ENCODE measurements at regions not wholly inside any gene's neighbourhood (a gene's known extent, or its start where the extent isn't known, plus 50 kb on each side); places are given as distances from the start of the nearest gene placed in this dataset.
"Not testable (repeated sequence)": the region's sequence is repeated elsewhere in the genome, so short reads cannot be mapped to it uniquely, and the experiment has no call there.

GRCh38 chr2:187617120-187617519 is 62.9 kb upstream of the TFPI start:
- Histone ChIP-seq H3K4me3 (no peak overlapping the region), H3K9me3 (no peaks in the 10 kb centered on the region), H3K27me3 (no peaks in the 10 kb centered on the region), H3K27ac (no peak overlapping the region), H3K36me3 (no peaks in the 10 kb centered on the region), H3K4me1 (no peaks in the 10 kb centered on the region)
- WGBS, 5 donors, result 83 to 93% (median 90%) methylated on average over 3 of the region's 3 CpGs
- TF ChIP-seq POLR2AphosphoS5 (IDR thresholded peaks at IDR 0.05), result no peak
- no peak for DNase-seq
- intact Hi-C loops (cut with DNase I; ENCODE audit: low total_unique reads), result no loop called here

- no peaks in the 10 kb centered on the region for H3K27me3 ChIP-seq
- no peak overlapping the region for H3K27ac ChIP-seq
- no peak overlapping the region for H3K4me3 ChIP-seq
- no peaks in the 10 kb centered on the region for H3K4me1 ChIP-seq
- intact Hi-C loops (cut with DNase I; ENCODE audit: low total_unique reads), result no loop called here
- TF ChIP-seq EP300 (IDR thresholded peaks at IDR 0.05) (no peak), CTCF (IDR thresholded peaks at IDR 0.05) (no peak), POLR2AphosphoS5 (IDR thresholded peaks at IDR 0.05) (no peak), POLR2A (IDR thresholded peaks at IDR 0.05) (no peak)
- no peaks in the 10 kb centered on the region for H3K36me3 ChIP-seq
- no peak for DNase-seq
- H3K9me3 ChIP-seq, result no peaks in the 10 kb centered on the region
These were observed 63.7 kb upstream of the TFPI start for GRCh38 chr2:187617905-187618304.

GRCh38 chr2:187618813-187619212 is 64.6 kb upstream of the TFPI start:
- intact Hi-C loops (cut with DNase I; ENCODE audit: low total_unique reads), result no loop called here
- Histone ChIP-seq H3K27me3 (no peaks in the 10 kb centered on the region), H3K36me3 (no peaks in the 10 kb centered on the region), H3K9me3 (no peaks in the 10 kb centered on the region), H3K27ac (no peak overlapping the region), H3K4me3 (no peak overlapping the region), H3K4me1 (no peaks in the 10 kb centered on the region)
- TF ChIP-seq CTCF (IDR thresholded peaks at IDR 0.05) (no peak), POLR2AphosphoS5 (IDR thresholded peaks at IDR 0.05) (no peak)
- WGBS, 5 donors, result 47 to 69% (median 65%) methylated on average over 2 of the region's 2 CpGs
- DNase-seq, result no peak

- intact Hi-C loops (cut with DNase I; ENCODE audit: low total_unique reads), result no loop called here
- WGBS, 5 donors, result 72 to 82% (median 75%) methylated on average over 3 of the region's 3 CpGs
These were observed 72.9 kb upstream of the TFPI start for GRCh38 chr2:187627153-187627552.

GRCh38 chr2:187636731-187637391 is 82.6 kb upstream of the TFPI start:
- H3K27ac ChIP-seq; DNase-seq; intact Hi-C loops (cut with DNase I; ENCODE audit: low total_unique reads); H3K9me3 ChIP-seq; H3K4me3 ChIP-seq; H3K36me3 ChIP-seq; H3K4me1 ChIP-seq; H3K27me3 ChIP-seq: not testable (repeated sequence)
- 89 to 96% (median 90%) methylated on average over 36 to 53 of the region's 53 CpGs for WGBS, 5 donors

More at GRCh38 chr2:187627153-187627552, 72.9 kb upstream of the TFPI start:
- Histone ChIP-seq H3K4me1 (no peaks in the 10 kb centered on the region), H3K27me3 (no peaks in the 10 kb centered on the region), H3K36me3 (no peaks in the 10 kb centered on the region), H3K4me3 (no peak overlapping the region), H3K27ac (no peak overlapping the region), H3K9me3 (peaks cover 0 to 20% (median 10%) of the 10 kb centered on the region in 4 donors)
- DNase-seq, result no peak
- no peak for TF ChIP-seq EP300 (IDR thresholded peaks at IDR 0.05)
- no peak for TF ChIP-seq POLR2AphosphoS5 (IDR thresholded peaks at IDR 0.05)
- no peak for TF ChIP-seq CTCF (IDR thresholded peaks at IDR 0.05)
- no peak for TF ChIP-seq POLR2A (IDR thresholded peaks at IDR 0.05)

- 87 to 97% (median 94%) methylated on average over 3 to 19 of the region's 19 CpGs for WGBS, 5 donors
- H3K36me3 ChIP-seq; DNase-seq; H3K4me3 ChIP-seq; H3K27ac ChIP-seq; H3K9me3 ChIP-seq; H3K4me1 ChIP-seq; intact Hi-C loops (cut with DNase I; ENCODE audit: low total_unique reads); H3K27me3 ChIP-seq: not testable (repeated sequence)
These were observed 83.1 kb upstream of the TFPI start for GRCh38 chr2:187637392-187637740.

GRCh38 chr2:187637771-187638170 is 83.5 kb upstream of the TFPI start:
- H3K27me3 ChIP-seq; H3K36me3 ChIP-seq; H3K4me3 ChIP-seq; H3K9me3 ChIP-seq; intact Hi-C loops (cut with DNase I; ENCODE audit: low total_unique reads); H3K27ac ChIP-seq; DNase-seq; H3K4me1 ChIP-seq: not testable (repeated sequence)
- WGBS, 5 donors, result 92 to 95% (median 94%) methylated on average over 19 to 20 of the region's 20 CpGs

Measured in stomach (tissue), 8 donors.